ENCODE measurements at regions not wholly inside any gene's neighbourhood (a gene's known extent, or its start where the extent isn't known, plus 50 kb on each side); places are given as distances from the start of the nearest gene placed in this dataset.
"Not testable (repeated sequence)": the region's sequence is repeated elsewhere in the genome, so short reads cannot be mapped to it uniquely, and the experiment has no call there.

DNA sequence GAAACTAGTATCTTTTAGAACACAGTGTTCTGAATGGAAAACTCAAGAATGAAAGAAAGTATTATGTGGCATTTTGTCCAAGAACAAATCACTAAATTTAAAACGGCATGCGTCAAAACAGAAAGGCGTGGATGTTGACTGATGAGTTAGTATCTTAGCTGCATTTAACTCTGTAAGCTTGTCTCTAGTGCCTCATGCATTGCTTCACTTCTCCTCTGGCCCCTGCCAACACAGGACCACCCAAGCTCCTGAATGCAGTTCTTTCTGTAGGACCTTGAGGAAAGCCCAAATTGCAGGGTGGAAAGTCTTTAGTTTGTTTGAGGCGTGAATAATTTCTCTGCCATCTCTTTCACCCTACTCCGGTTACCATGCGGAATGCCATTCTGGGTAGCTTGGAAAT lies 632.2 kb downstream of the COL12A1 start:
- DNase-seq (ENCODE audit: extremely low read depth in 1 of 11, low read depth in 9 of 11, low spot score in 4 of 11) = no peak

DNA sequence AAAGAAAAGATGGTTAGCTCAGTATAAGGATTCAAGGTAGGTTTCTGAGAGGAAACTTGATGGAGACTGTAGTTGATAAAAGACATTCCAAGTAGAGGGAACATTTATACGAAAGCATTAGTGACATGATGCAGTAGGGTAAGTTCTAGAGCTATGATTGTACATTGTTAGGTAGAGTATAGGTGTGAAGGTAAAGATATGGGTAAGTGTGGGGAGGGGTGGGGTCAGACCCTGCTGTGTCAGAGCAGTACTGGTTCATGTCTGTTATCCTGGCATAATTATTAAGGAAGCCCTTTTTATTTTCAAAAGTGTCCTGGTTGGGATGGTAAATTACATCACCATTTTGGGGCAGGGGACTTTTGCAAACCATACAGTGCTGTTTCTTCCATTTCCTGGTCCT lies 635.8 kb downstream of the COL12A1 start:
- DNase-seq (ENCODE audit: extremely low read depth in 1 of 11, low read depth in 9 of 11, low spot score in 4 of 11) = no peak

DNA sequence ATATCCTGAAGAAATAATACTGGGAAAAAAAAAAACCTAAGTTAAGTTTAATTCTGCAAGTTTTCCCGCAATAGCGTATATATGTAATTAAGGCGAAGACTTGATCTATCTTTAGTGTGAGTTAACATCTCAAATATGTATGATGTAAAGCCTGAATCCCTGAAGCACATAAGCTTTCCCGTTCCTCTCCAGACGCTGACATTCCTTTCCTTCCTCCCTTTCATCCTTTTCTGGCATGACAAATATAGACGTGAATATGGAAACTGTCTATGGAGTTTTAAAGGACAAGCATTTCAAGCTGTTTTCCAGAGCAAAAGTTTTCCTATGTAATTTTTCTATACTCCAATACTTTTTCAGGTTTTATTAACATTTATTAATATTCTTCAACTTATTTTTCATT lies 637.0 kb downstream of the COL12A1 start:
- DNase-seq (ENCODE audit: extremely low read depth in 1 of 11, low read depth in 9 of 11, low spot score in 4 of 11) = no peak

DNA sequence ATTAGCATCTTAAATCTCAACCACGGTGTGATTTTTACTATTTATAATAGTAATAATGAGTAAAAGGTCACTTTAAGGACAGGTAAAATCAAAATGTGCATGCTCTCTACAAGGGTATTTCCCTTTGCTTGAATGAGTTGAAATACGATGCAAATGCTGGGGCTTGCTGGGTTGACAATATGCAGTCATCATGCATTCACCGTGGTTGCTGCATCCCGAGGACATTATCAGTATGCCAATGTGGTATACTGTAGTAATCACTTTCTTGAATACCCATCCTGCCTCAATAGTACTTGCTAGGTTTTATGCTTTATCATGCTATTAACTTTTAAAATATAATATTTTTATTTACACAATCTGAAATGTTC lies 637.9 kb downstream of the COL12A1 start:
- not testable (repeated sequence) for DNase-seq (ENCODE audit: extremely low read depth in 1 of 11, low read depth in 9 of 11, low spot score in 4 of 11)

DNA sequence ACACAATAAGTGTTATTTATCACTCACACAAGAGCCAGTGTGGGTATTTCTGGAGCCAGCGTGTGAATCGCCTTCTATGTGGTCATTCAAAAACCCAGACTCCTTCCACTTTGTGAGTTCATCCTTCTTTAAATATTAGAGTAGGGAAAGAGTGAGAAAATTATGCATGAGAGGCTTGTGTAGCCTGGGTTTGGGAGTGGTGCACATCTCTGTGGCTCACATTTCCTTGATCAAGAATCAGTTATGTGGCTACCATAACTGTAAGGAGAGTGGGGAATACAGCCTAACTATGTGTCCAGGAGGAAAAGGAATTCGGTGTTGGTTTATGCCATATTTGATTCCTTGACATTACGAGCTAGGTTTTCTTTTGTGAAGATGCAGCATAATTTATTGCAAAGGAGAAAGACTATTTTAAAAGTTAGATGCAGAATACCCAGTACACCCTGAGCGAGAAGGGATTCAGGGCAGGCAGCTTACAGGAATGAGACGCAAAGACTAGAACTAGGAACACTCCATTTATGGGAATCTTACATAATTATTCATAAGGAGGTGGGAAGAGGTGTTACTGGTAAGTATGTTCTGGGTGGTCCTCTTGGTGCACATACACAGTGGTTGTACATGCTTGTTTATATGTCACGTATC lies 638.5 kb downstream of the COL12A1 start:
- no peak for DNase-seq (ENCODE audit: extremely low read depth in 1 of 11, low read depth in 9 of 11, low spot score in 4 of 11)

DNA sequence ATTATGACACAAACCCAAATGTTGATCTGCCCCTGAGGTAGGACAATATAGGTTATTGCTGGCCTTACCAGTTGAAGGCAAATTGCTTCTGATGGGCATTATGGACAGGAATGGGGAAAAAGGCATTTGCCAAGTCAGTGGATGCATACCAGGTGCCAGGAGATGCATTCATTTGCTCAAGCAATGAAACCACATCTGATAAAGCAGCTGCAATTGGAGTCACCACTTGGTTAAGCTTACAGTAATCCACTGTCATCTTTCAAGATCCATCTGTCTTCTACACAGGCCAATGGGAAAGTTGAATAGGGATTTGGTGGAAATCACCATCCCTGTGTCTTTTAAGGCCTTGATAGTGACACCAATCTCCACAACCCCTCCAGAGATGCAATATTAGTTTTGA lies 648.6 kb downstream of the COL12A1 start:
- DNase-seq (ENCODE audit: extremely low read depth in 1 of 11, low read depth in 9 of 11, low spot score in 4 of 11) = no peak

DNA sequence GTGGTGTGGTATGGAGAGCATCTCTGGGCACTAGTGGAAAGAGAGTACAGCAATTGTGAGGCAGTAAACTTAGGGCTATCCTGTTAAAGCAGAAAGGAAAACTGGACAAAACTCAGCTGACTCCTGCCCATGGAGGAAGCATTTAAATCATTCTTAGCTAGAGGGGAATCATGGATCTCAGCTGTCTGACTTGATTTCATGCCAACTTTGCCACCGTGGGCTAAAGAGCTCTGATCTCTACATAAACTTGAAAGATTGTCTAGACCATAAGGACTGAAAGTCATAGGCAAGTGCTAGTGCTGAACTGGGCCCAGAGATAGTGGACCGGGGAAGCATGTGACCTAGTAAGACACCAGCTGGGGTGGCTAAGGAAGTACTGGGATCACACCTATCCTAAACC lies 651.8 kb downstream of the COL12A1 start:
- DNase-seq (ENCODE audit: extremely low read depth in 1 of 11, low read depth in 9 of 11, low spot score in 4 of 11) = no peak

DNA sequence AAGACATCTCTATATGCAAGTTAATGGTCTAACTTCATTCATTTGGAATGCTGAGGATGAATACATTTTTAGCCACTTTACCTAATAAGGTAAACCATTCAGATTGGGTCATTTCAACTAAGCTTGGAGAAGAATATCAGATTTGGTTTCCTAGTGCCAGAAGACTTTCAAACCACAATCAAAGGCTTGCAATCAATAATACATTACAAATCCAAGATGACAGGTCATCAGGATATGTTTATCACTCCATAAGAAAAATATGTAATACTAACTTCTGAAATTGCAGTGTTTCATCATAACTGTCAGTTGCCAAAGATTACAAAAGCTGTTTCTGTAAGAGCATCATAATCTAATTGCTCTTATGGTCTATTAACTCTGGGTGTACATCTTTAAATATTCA lies 654.0 kb downstream of the COL12A1 start:
- DNase-seq (ENCODE audit: extremely low read depth in 1 of 11, low read depth in 9 of 11, low spot score in 4 of 11) = no peak

DNA sequence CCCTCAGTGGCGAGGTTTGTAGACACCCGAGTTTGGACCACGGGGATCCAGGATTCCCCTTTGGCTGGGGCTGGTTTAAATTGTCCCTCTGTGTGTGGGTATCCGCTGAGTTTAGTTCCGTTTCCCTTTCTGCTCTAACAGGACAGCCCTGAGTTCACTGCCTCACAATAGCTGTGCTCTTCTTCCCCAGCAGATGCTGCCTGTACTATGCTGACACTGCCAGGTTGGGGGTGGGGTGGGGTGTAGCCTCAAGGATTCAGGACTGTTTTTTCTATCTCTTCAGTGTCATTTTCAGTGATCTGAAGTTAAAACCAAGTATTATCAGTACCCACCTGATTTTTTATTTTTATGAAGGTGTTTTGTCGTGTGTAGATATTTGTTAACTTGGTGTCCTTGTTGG lies 655.0 kb downstream of the COL12A1 start:
- no peak for DNase-seq (ENCODE audit: extremely low read depth in 1 of 11, low read depth in 9 of 11, low spot score in 4 of 11)

DNA sequence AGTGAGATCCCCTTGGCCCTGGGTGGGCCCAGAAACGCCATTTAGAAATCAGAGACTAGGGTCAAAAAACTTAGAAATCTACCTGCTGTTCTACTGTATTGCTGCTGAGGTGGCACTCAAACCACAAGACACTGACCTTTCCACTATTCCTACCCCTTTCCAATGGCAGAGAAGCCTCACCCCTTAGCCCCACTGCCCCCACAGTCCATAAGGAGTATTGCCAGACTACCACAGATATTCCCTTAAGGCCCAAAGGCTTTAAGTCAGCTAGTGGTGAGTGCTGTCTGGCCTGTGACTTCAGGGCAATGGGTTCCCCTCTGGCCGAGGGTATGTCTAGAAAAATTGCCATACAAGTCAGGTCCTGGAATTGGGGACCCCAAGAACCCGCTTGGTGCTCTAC lies 656.1 kb downstream of the COL12A1 start:
- DNase-seq (ENCODE audit: extremely low read depth in 1 of 11, low read depth in 9 of 11, low spot score in 4 of 11) = no peak

DNA sequence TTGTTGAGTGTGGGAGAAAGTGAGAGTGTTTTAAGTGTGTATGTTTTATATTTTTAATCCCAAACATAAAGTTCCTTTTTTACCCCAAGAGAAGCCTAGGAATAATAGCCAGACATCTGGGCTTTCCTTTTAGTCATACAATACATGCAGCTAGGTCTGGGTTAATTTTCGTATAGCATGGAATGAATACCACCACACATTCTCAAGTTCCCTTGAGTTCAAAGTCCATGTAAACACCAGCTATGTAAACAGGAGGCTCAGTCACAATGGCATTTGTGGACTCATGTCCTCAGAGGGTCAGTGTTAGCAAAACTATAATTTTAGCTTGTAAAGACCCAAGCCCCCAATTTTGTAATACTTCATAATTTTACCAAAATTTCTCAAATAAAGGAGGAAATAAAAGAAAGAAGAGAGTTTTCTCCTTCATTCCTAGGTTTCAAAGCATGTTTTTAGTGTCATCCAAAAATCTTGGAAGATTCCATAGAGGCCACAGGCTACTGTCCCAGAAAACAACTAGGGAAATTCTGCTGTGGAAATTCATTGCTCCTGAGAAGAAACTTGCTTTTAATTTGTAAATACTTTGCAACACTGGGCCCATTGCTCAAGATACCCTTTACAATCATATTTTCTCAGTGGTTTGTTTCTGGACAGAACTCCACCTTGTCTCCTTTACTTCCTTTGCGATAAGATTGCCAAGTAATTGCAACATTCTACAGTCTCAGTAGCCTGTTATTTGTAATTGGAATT lies 671.2 kb downstream of the COL12A1 start:
- DNase-seq (ENCODE audit: extremely low read depth in 1 of 11, low read depth in 9 of 11, low spot score in 4 of 11) = peak; percentile 6 to 66 (median 36)

DNA sequence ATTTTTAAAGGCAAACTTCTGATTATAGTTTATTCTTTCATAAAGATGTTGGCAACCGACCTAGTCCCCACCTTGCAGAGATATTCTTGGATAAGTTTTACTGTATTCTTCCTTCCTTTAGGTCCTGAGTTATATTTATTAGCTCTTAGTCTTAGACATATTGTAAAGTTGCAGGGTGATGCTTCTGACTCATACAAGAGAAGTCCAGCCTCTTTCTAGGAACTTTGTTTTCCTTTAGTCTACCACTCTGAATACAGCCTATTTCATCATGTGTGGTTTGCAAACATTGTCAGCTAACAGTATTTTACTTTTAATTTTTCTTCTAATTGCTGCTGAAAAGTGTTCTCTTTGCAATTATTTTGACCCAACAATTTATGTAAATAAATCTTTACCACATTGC lies 686.7 kb downstream of the COL12A1 start:
- DNase-seq (ENCODE audit: extremely low read depth in 1 of 11, low read depth in 9 of 11, low spot score in 4 of 11) = no peak

DNA sequence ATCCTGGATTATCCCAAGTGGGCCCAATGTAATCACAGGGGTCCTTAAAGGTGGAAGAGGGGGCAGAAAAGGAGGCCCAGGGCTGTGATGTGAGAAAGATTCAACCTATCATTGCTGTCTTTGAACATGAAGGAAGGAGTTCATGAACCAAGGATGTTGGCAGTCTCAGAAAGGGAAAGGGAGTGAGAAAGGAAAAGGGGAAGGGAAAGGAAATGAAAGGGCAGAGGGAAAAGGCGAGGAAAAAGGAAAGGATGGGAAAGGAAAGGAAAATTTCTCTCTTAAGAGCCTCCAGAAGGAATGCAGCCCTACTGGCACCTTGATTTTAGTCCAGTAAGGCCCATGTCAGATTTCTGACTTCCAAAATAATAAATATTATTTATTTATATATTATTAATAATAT lies 687.8 kb downstream of the COL12A1 start:
- DNase-seq (ENCODE audit: extremely low read depth in 1 of 11, low read depth in 9 of 11, low spot score in 4 of 11) = no peak

DNA sequence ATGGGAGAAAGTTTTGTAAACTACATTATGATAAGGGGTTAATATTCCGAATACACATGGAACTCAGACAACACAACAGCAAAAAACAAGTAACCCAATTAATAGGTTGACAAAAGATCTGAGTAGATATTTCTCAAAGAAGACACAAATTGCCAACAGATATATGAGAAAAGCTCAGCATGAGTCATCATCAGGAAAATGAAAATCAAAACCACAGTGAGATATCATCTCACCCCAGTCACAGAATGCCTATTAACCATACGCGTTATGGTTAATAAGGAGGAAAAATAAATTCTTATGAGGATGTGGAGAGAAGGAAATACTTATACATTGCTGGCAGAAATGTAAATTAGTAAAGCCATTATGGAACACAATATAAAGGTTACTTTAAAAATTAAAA lies 695.0 kb downstream of the COL12A1 start:
- DNase-seq (ENCODE audit: extremely low read depth in 1 of 11, low read depth in 9 of 11, low spot score in 4 of 11) = no peak

DNA sequence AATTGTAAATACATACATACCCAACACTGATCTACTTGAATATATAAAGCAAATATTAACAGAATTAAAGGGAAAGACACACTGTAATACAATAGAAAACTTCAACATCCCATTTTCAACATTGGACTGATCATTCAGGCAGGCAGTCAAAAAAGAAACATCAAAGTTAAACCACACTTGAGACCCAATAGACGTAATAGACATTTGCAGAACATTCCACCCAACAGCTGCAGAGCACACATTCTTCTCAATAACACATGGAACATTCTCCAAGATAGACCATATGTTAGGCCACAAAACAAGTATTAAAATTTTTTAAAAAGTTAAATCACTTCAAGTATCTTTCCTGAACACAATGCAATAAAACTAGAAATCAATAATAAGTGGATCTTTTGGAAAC lies 698.2 kb downstream of the COL12A1 start:
- no peak for DNase-seq (ENCODE audit: extremely low read depth in 1 of 11, low read depth in 9 of 11, low spot score in 4 of 11)

DNA sequence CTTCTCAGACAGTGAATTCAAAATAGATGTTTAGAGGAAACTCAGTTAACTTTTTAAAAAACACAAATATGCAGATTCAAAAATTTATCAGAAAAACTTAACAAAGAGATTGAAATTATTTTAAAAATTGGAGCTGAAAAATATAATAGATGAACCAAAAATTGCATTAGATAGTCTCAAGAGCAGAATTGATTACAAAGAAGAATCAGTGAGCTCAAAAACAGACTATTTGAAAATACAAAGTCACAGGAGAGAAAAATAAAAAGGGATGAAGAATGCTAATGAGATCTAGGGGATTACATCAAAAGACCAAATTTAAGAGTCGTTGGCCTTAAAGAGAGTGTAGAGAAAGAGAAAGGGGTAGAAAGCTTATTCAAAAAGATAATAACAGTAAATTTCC lies 700.5 kb downstream of the COL12A1 start:
- no peak for DNase-seq (ENCODE audit: extremely low read depth in 1 of 11, low read depth in 9 of 11, low spot score in 4 of 11)

DNA sequence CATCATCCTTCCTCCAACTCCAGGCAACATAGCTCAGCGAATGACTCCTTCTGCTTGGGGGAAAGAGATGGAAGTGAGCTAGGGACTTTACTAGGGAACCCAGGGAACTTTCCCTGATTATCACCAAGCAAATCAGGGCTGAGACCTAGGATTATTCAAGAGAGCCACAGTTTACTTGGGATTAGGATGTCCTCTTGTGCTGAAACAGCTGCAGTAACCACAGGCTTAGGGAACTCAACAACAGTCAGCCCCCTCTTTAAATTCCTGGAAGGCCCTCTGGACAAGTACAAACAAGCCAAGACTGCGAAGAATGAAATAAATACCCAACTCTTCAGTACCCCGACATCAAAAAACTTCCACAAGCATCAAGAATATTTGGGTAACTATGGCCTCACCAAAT lies 700.9 kb downstream of the COL12A1 start:
- DNase-seq (ENCODE audit: extremely low read depth in 1 of 11, low read depth in 9 of 11, low spot score in 4 of 11) = no peak

DNA sequence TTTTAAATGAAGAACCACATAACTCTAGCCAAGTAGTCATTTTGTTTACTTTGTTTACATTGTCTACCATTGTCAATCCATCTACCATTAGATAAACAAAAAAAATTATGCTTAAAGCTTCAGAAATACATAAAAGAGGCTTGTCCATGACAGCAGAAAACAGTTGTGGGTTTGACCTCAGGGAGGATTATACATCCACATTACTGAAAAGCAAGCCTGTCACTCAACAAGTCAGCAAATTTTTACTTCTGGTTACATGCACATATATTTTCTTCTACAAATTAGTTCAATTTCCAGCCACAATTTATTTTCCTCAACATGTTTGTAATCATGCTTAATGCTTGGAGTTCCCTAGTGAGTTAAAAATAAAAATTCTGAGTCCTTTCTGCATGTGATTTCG lies 713.3 kb downstream of the COL12A1 start:
- no peak for DNase-seq (ENCODE audit: extremely low read depth in 1 of 11, low read depth in 9 of 11, low spot score in 4 of 11)

DNA sequence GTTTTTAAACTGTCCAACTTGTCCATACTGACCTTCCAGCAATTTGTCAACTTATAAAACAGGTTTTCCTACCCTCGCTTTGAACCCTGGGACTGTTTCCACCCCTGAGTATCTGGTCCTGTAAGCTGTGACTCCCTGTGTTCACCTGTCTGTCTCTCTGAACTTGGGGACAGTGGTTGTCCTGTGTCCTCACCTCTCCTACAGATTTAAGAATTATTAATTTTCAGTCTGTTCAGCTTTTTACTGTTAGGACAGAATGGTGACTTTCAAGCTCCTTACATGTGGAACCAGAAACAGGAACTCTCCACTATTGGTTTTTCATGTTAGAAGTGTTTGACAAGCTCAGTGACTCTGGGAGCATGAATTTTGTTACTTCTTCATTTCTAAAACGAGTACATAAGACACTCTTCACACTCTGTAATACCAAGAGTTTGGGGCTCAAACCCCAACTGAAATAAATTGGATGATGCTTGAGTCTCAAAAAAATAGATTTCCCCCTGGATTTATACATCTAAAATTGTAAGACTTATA lies 713.9 kb downstream of the COL12A1 start:
- no peak for DNase-seq (ENCODE audit: extremely low read depth in 1 of 11, low read depth in 9 of 11, low spot score in 4 of 11)

DNA sequence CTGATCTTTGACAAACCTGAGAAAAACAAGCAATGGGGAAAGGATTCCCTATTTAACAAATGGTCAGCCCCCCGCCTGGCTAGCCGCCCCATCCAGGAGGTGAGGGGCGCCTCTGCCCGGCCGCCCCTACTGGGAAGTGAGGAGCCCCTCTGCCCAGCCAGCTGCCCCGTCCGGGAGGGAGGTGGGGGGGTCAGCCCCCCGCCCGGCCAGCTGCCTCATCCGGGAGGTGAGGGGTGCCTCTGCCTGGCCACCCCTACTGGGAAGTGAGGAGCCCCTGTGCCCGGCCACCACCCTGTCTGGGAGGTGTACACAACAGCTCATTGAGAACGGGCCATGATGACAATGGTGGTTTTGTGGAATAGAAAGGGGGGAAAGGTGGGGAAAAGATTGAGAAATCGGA lies 717.1 kb downstream of the COL12A1 start:
- not testable (repeated sequence) for DNase-seq (ENCODE audit: extremely low read depth in 1 of 11, low read depth in 9 of 11, low spot score in 4 of 11)

DNA sequence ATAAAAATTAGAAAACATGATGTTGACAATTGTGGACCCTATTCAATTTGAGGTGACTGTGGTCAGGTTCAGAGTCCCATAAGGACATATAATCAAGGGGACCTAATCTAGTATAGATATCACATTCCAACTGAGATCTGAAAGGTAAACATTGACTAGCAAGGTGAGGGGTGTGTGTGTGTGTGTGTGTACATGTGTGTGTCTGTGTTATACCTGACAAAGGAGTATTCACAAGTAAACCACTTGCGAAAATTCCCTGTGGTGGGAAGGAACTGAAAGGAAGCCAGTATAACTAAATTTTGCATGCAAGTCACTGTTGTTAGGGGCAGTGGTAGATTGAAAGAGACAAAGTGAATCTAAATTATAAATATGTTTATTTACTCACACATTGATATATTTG lies 723.7 kb downstream of the COL12A1 start:
- DNase-seq (ENCODE audit: extremely low read depth in 1 of 11, low read depth in 9 of 11, low spot score in 4 of 11) = no peak

All from renal cortex interstitium (tissue), 11 donors.